ENCODE measurements at regions not wholly inside any gene's neighbourhood (a gene's known extent, or its start where the extent isn't known, plus 50 kb on each side); places are given as distances from the start of the nearest gene placed in this dataset.
"Not testable (repeated sequence)": the region's sequence is repeated elsewhere in the genome, so short reads cannot be mapped to it uniquely, and the experiment has no call there.

DNA sequence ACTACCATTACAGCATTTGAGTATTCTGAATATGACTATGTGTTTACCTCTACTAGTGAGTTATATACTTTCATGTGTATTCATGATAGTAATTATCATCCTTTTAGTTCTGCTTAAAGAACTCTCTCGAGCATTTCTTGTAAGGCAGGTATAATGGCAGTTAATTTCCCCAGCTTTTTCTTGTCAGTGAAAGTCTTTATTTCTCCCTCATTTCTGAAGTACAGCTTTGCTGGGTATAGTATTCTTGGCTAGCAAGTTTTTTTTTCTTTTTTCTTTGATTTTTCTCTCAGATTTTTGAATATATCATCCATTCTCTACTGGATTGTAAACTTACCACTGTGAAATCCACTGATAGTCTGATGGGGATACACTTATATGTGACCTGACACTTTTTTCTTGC, 165.9 kb upstream of the ARHGAP5 start:
- no peak for DNase-seq

DNA sequence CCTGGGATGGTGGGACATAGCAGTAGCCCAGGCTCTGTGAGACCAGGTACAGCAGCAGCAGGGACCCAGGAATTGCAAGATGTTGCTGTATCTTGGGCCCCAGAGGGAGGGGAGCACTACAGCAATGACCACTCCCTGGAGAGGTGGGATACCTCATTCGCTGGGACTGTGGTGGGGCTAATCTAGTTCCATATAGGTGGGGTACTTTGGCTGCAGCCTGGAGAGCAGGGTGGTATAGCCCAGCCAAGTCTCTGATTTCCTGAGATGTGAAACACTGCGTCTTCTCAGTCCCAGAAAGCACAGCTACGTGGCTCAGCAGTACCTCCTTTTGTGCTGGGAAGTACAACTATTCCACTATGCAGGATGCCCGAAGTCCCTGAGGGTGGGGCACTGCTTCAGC, 163.7 kb upstream of the ARHGAP5 start:
- DNase-seq, result no peak

DNA sequence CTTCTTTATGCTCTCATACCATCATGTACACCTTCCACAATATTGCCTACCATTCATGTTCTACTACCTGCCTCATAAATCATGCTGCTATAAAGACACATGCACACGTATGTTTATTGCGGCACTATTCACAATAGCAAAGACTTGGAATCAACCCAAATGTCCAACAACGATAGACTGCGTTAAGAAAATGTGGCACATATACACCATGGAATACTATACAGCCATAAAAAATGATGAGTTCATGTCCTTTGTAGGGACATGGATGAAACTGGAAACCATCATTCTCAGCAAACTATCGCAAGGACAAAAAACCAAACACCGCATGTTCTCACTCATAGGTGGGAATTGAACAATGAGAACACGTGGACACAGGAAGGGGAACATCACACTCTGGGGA, 158.8 kb upstream of the ARHGAP5 start:
- not testable (repeated sequence) for DNase-seq

GRCh38 chr14:31920001-31920400, 157.1 kb upstream of the ARHGAP5 start:
- no peak for DNase-seq

- DNase-seq, result no peak
Measured at GRCh38 chr14:31920989-31921650, 156.0 kb upstream of the ARHGAP5 start.

DNA sequence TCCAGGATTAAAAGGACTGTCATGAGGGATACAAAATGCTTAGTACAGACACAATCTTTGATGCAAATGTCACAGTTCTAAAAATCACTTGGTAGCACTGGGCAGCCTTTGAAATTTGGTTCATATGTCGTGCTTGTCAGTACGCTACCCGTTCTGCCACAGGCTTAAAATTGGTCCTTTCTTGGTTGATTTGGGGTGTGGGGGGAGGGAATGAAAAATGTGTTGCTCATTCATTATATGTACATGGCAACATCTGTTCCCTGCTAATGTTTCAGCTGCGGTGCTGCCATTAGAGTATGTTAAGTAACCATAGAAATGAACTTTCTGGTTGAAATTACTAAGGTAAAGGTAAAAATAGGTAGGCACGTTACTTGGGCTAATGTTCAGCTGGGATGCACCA, 155.4 kb upstream of the ARHGAP5 start:
- no peak for DNase-seq

- no peak for DNase-seq
Measured at GRCh38 chr14:31926123-31926522, 151.0 kb upstream of the ARHGAP5 start.

DNA sequence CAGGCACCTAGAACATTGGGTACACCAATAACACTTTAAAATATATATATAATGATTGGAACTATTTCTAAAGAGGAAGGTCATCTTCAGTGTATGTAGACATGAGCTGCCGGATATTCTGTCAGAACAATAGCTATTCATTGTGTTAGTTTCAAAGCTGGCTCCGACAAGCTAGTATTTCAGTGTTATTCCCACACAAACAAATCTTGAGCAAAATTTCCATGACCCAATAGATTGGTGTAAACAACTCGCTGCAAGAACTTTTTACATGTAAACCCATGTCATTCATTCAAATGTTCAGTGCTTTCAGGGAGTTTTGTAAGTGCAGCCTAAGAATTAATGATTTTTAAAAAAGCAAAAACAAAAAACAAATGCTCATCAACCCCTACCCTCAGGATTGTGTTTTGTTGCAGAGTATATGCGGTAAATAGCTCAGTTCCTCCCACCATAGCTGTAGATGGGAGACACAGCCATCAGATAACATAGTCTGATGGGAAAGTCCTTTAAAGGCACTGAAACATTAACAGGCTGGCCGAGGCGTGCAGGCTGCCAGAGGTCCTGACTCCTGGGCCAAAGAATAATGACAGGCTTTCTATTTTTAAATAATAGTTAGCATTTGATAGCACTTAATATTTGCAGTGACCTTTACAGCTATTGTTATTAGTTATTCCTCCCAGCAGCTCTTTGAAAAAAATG, 150.3 kb upstream of the ARHGAP5 start:
- no peak for DNase-seq

- DNase-seq, result no peak
Measured at GRCh38 chr14:31927348-31927832, 149.7 kb upstream of the ARHGAP5 start.

GRCh38 chr14:31930070-31930469, 147.0 kb upstream of the ARHGAP5 start:
- no peak for DNase-seq

GRCh38 chr14:31930493-31931240, 146.4 kb upstream of the ARHGAP5 start:
- no peak for DNase-seq

- DNase-seq, result no peak
Measured at GRCh38 chr14:31932675-31933074, 144.4 kb upstream of the ARHGAP5 start.

DNA sequence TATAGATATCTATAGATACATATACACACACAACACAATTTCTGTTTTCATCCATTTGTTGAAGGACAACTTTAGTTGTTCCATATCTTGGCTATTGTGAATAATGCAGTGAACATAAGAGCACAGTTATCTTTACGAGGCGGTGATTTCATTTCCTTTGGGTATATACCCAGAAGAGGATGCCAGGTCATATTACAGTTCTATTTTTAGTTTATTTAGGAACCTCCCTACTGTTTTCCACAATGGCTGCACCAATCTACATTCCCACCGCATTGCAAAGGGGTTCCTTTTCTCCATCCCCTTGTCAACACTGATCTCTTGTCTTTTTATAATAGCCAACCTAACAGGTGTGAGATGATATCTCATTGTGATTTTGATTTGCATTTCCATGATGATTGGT, 143.4 kb upstream of the ARHGAP5 start:
- no peak for DNase-seq

DNA sequence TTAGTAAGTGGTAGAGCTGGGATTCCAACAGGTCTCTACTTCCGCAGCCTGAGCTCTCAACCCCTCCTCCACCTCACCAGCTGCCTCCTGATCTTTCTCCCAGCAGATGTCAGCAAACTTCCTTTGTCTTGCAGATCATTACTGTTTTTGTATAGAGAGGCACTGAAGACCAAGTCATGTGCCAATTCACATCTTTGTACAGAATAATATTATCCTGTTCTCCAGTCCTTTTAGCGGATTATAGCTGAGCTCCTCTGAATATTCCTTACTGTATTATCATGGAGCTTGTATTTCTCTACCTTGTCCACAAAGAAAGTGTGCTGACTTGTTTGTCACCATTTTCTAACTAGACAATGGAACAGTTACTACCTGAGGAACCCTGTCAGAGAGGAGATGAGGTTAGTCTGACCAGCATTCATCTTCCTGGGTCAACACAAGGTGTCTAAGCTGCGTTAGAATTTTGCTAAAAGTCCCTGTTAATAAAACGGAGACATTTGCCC, 142.3 kb upstream of the ARHGAP5 start:
- no peak for DNase-seq

DNA sequence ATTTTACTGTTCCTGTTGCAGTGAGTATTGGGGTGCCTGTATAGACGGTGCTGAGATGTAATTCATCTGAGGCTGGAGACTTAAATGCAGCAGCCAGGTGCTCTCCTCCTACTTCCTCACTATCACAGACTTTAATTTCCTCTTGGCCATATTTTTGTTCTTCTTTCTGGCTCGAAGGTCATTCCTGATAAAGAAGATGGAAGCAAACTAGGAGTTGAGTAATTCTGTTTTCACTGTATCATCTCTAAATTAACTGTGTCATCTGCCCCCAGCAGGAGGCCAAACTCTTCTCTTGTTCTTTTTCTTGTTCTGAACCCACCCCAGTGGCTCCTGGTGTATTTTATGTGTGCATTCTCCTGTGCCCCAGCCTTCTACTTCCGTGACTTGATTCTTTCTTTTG, 141.7 kb upstream of the ARHGAP5 start:
- DNase-seq, result no peak

- DNase-seq, result no peak
Measured at GRCh38 chr14:31936115-31936514, 141.0 kb upstream of the ARHGAP5 start.

GRCh38 chr14:31937730-31938346, 139.3 kb upstream of the ARHGAP5 start:
- DNase-seq, result peak; percentile 68 to 71

DNA sequence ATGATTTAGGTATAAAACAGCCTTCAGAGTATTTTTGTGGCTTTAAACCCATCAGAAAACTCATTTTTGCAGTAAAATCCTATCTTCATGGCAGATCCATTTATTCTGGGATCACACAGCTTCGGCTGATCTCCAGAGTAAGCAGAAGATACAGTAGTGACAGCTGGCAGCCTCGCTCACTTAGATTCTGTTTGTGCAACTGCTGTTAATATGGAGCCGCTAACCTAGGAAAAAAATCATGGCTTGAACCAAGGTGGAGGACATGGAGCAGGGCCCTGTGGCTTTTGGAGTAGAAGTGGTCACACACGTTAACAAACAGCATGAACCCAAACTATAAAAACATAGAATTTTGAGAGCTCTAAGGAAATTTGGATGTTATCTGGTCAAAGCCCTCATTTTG, 137.2 kb upstream of the ARHGAP5 start:
- DNase-seq, result no peak

- DNase-seq, result no peak
Measured at GRCh38 chr14:31941487-31941886, 135.6 kb upstream of the ARHGAP5 start.

DNA sequence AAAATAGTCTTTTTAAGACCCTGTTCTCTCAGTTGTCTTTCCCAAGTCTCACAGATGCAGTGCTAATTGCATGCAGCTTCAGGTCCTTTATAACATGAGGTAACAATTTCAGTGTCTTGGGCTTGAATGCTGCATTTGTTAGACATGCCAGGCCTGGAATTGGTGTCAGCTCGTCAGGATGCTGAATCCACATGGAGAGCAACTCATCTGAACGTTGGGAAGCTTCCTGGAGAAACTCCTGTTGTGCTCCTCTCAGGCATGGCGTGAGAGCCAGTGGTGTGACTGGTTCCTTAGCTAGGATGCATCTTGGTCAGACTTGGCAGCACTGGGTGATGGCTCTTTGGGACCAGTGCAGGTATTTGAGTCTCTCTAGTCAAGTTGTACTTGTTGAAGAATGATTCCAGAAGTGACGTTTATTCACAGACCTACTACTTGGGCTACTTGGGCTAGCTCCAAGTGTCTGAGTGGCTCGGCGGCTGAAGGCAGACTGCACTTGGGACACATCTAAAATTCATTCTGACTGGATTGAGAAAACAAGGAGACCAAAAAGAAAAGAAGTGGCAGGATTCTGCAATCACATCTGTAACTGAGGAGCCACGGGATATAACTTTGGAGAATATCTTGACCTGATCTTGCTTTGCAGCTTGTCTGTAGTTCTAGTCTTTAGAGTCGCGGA, 134.8 kb upstream of the ARHGAP5 start:
- no peak for DNase-seq

- no peak for DNase-seq
Measured at GRCh38 chr14:31943217-31943799, 133.8 kb upstream of the ARHGAP5 start.

- DNase-seq, result no peak
Measured at GRCh38 chr14:31943861-31944255, 133.2 kb upstream of the ARHGAP5 start.

Data from stimulated activated CD4-positive, alpha-beta T cell treated with anti-CD3 and anti-CD28 coated beads, Interleukin-2, amount 100 ng/mL, for 24 hours (primary cell).